ENCODE measurements at regions not wholly inside any gene's neighbourhood (a gene's known extent, or its start where the extent isn't known, plus 50 kb on each side); places are given as distances from the start of the nearest gene placed in this dataset.

DNA sequence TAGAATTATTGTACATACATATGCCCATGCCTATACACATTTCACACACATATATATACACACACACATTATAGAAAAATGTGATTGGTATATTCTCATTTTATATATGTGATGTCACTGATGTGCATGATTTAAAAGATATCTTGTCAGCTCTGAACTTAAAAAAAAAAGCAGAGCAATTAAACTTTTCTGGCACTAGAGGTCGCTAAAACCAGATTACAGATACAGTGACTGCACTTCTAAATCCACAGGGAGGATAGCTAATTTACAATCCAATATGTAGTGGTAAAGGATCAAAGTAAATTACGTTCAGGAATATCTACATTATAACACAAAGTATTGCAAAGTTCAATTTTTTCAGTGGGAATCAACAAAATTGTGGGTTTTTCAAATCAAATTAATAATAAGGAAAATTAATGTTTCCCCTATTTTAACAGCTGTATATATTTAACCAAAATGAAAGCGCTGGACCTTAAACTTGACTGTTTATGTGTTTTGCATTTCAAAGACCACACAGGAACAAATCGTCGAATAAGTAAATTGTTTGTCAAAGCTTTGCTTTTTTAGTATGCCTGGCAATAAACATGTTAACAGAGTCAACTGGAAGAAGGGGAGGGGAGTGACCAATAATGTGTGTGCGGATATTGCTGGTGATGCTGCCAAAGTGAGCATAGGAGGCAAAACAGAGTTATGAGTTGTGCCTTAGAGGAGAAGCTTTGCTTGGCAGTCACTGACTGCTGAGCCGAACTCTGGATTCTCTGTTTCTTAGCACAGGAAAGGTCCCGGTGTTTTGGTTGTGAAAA, 1201.4 kb upstream of the C9orf72 start:
- no peak for DNase-seq

DNA sequence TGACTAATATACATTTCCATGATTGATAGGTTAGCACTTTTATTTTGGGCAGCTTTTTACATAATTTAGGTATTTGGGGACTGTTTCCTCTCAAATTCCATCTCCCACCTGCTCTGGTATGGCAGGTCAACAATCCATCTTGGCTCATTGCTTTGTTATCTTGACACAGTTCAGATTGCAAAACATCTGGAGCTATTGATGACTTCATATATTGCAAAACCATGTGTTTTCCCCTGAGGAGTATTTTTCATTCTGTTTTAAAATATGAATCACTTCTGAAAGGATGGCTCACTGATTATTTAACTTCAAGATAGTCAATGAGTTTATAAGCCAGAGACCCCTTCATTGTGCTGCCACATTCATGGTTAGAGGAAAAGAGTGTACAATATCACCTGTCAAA, 1206.0 kb upstream of the C9orf72 start:
- no peak for DNase-seq

- DNase-seq: no peak
These were observed 1208.2 kb upstream of the C9orf72 start for GRCh38 chr9:28781481-28781880.

DNA sequence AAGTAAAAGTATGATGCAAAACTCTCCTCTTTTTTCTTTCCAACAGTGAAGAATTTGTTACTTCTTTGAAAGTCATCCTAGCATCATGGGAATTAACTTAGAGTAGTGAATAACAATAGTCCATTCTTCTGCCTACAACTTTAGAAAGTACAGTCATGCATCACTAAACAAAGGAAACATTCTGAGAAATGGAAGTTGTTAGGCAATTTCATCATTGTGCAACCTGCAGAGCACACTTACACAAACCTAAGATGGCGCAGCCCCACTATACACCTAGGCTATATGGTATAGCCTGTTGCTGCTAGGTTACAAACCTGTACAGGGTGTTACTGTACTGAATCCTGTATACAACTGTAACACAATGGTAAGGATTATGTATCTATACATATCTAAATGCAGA, 1209.3 kb upstream of the C9orf72 start:
- DNase-seq: no peak

GRCh38 chr9:28792716-28793115, 1219.4 kb upstream of the C9orf72 start:
- no peak for DNase-seq

DNA sequence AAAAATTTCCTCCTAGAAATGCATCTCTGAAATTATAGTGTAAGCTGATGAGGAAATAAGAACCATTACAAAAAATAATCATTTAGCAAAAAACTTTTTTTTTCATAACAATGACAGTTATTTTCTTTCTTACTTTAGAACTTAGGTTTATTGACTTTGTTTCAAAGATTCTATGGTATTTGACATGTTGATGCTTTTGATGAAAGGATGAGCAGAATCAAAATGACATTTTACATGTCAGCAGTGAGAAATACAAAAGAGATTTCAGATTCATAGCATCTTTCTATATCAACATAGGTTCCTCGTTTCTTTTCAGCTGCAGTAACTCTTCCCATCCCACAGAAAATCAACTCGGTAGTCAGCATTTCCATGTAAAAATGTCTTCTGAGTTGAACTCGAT, 1226.6 kb upstream of the C9orf72 start:
- no peak for DNase-seq

- DNase-seq: no peak
These were observed 1228.0 kb upstream of the C9orf72 start for GRCh38 chr9:28801144-28801799.

GRCh38 chr9:28805197-28805596, 1231.9 kb upstream of the C9orf72 start:
- no peak for DNase-seq

DNA sequence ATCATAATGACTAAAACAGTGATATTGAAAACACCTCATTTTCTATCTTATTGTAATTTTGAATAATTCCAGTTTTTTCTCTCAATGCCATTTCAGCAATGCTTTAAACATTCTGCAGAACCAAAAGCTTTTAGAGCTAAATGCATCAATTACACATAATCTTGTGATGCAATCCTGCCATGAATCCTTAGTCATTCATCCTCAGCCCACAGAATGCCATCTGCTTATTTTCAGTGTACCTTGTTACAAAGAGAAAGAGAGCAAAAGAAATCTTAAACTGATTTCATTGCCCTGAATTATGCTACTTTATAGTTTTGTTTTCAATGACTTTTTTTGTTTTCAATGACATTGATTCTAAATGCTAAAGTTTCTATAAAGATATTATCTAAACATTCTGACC, 1234.8 kb upstream of the C9orf72 start:
- no peak for DNase-seq

- DNase-seq: no peak
These were observed 1237.3 kb upstream of the C9orf72 start for GRCh38 chr9:28810388-28811075.

- no peak for DNase-seq
These were observed 1247.5 kb upstream of the C9orf72 start for GRCh38 chr9:28820741-28821140.

- no peak for DNase-seq
These were observed 1248.0 kb upstream of the C9orf72 start for GRCh38 chr9:28821240-28821639.

DNA sequence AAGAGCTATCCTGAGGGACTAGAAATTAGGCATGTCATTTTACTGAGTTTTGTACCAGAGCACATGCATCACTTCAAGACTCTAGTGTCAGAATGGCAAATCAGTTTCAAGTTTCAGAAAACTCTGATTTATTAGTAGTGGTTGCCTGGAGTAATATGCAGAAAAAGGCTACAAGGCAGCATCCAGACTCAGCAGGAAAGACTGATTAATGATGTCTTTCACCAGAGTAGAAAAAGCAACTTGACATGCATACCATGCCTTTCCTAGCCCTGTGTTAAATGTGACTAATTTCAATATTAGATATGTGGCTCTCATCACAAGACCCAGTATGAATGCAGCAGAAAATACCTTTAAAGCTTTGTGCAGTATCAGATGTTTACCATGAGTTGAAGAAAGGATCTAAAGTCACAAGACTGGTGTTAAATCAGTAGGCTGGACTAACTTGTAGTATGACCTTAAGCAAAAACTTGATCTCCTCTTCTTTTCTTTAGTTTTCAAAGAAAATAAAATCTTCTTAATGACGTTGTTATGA, 1251.2 kb upstream of the C9orf72 start:
- DNase-seq: no peak

DNA sequence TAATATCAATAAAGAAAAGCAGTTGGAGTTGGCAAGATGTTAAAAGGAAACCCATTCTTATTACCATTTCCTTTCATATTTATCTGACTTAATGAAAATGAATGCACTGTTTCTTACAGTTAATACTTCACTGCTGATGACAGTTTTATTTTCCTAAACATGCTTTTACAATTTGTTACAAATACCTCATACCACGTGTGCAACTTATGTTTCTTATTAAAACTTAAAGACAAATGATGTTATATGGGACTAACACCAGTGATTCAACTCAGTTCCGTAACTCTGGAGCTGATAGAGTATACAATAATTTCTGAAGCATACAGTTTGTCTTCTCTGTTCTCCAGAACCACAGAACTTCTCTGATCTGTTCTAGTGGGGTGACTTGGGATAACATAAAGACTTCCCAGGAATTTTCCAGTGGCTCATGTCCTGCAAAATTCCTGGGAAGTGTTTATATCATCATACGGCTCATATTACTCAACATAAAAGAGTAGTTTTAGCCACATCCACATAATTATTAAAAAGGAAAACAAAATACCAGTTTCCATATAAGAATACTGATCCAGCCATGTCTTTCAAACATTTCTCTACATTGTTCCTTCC, 1259.0 kb upstream of the C9orf72 start:
- no peak for DNase-seq

- no peak for DNase-seq
These were observed 1260.9 kb upstream of the C9orf72 start for GRCh38 chr9:28834156-28834555.

DNA sequence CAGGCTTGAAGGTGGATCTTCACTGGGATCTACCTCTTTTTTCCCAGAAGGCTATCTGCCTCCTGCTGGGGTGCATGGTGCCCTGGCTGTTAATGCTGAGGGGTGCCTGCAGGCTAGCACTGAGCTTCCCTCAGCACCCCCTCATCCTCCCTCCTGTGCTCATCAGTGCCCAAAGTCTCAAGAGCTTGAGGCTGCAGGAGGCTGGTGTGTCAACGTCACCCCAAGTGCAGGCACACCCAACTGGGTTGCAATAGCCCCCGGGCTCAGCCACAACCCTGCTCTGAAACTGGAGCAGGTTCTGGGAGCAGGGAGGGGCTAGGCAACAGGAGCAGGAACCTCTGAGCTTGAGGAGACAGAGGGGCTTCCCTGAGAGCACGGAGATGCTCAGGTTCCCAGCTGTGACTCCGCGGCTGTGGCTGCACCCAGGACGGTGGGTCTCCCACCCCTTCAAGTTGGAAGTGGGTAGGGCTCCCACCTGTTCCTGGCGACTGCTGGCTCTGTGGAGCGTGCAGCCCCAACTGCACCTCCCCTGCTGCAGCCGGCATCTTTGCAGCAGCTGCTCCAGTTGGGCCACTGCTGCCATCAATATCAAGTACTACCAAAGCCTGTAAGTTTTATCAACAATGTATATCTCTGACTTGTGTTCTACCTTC, 1266.6 kb upstream of the C9orf72 start:
- no peak for DNase-seq

- DNase-seq: no peak
These were observed 1268.5 kb upstream of the C9orf72 start for GRCh38 chr9:28841775-28842174.

- DNase-seq: no peak
These were observed 1274.0 kb upstream of the C9orf72 start for GRCh38 chr9:28847331-28847730.

DNA sequence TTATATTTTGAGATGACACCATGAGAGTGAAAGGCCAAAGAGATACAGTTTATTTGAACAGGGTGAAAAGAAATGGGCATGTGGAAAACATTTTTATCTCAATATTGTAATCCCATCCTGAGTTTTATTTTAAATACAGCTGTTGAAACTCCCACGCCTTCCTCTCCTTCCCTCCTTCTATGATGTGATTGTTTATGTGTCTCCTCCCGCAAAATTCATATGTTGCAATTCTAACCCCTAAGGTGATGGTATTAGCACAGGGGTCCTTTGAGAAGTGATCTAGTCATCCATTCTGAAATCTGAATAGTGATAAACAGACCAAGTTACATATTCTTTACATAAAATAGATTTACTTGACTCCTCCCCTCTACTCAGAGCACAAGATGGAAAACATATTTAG, 1275.4 kb upstream of the C9orf72 start:
- DNase-seq: no peak

GRCh38 chr9:28853477-28853876, 1280.2 kb upstream of the C9orf72 start:
- no peak for DNase-seq

GRCh38 chr9:28866951-28867350, 1293.7 kb upstream of the C9orf72 start:
- DNase-seq: no peak

GRCh38 chr9:28868228-28868990, 1295.1 kb upstream of the C9orf72 start:
- DNase-seq: no peak

Data from T-helper 9 cell (primary cell).